Nephron (organoid): ENCODE measurements at regions not wholly inside any gene's neighbourhood (a gene's known extent, or its start where the extent isn't known, plus 50 kb on each side); places are given as distances from the start of the nearest gene placed in this dataset.
"Not testable (repeated sequence)": the region's sequence is repeated elsewhere in the genome, so short reads cannot be mapped to it uniquely, and the experiment has no call there.

Source experiments
- H3K27ac Mint-ChIP-seq, 3 experiments: 2 replicates each; pipeline ENCODE4 v1.8.0; 2020; ENCODE audit warnings: mixed read lengths in 3 of 3, mild to moderate bottlenecking in 2 of 3, moderate library complexity in 1 of 3
- H3K27me3 Mint-ChIP-seq: 2 replicates; pipeline ENCODE4 v1.8.0; 2021; ENCODE audit warnings: low read depth, mild to moderate bottlenecking, moderate library complexity, mixed read lengths
- H3K36me3 Mint-ChIP-seq: 2 replicates; pipeline ENCODE4 v1.8.0; 2020; ENCODE audit warnings: low read depth, mixed read lengths
- H3K4me1 Mint-ChIP-seq: 2 replicates; pipeline ENCODE4 v1.8.0; 2020; ENCODE audit warnings: mixed read lengths
- H3K4me3 Mint-ChIP-seq, 3 experiments: 2 replicates each; pipeline ENCODE4 v1.8.0; 2020; ENCODE audit warnings: mild to moderate bottlenecking in 3 of 3, mixed read lengths in 3 of 3, moderate library complexity in 2 of 3
- H3K9me3 Mint-ChIP-seq: 2 replicates; pipeline ENCODE4 v1.8.0; 2020; ENCODE audit warnings: mixed read lengths
- CTCF ChIP-seq, 3 experiments: fragments of 200-600 bp; sonication (generic); IDR thresholded peaks; one replicate each; pipeline ENCODE4 v1.5.0; 2021; ENCODE audit warnings: antibody characterized with exemption in 3 of 3; ENCODE audit not compliant: unreplicated experiment in 3 of 3

GRCh38 chr3:164320962-164321361 is 757.3 kb downstream of the SI start:
- Mint-ChIP-seq H3K27ac (no peak overlapping the region), H3K4me1 (no peaks in the 10 kb centered on the region), H3K27me3 (peaks cover 3% of the 10 kb centered on the region), H3K9me3 (no peaks in the 10 kb centered on the region), H3K36me3 (no peaks in the 10 kb centered on the region), H3K4me3 (no peak overlapping the region)
- TF ChIP-seq CTCF (IDR thresholded peaks at IDR 0.05; ENCODE audit: unreplicated experiment in 3 of 3), result no peak

GRCh38 chr3:164306042-164306441 is 772.3 kb downstream of the SI start:
- Mint-ChIP-seq H3K36me3 (no peaks in the 10 kb centered on the region), H3K27ac (no peak overlapping the region), H3K27me3 (peaks cover 4% of the 10 kb centered on the region), H3K9me3 (peaks cover 12% of the 10 kb centered on the region), H3K4me1 (no peaks in the 10 kb centered on the region), H3K4me3 (no peak overlapping the region)
- TF ChIP-seq CTCF (IDR thresholded peaks at IDR 0.05; ENCODE audit: unreplicated experiment in 3 of 3), result no peak

GRCh38 chr3:164303894-164304293 is 774.4 kb downstream of the SI start:
- H3K27ac Mint-ChIP-seq, result no peak overlapping the region
- H3K4me3 Mint-ChIP-seq, result no peak overlapping the region
- H3K4me1 Mint-ChIP-seq, result no peaks in the 10 kb centered on the region
- peaks cover 4% of the 10 kb centered on the region for H3K27me3 Mint-ChIP-seq
- peaks cover 6% of the 10 kb centered on the region for H3K9me3 Mint-ChIP-seq
- no peaks in the 10 kb centered on the region for H3K36me3 Mint-ChIP-seq
- TF ChIP-seq CTCF (IDR thresholded peaks at IDR 0.05; ENCODE audit: unreplicated experiment in 3 of 3), result no peak

GRCh38 chr3:164302622-164303021 is 775.7 kb downstream of the SI start:
- H3K27me3 Mint-ChIP-seq, result peaks cover 4% of the 10 kb centered on the region
- no peak overlapping the region for H3K27ac Mint-ChIP-seq
- no peak for TF ChIP-seq CTCF (IDR thresholded peaks at IDR 0.05; ENCODE audit: unreplicated experiment in 3 of 3)
- H3K4me1 Mint-ChIP-seq, result no peaks in the 10 kb centered on the region
- H3K9me3 Mint-ChIP-seq, result peaks cover 3% of the 10 kb centered on the region
- H3K36me3 Mint-ChIP-seq, result no peaks in the 10 kb centered on the region
- no peak overlapping the region for H3K4me3 Mint-ChIP-seq

GRCh38 chr3:164291486-164291885 is 786.8 kb downstream of the SI start:
- H3K4me3 Mint-ChIP-seq, H3K4me1 Mint-ChIP-seq, H3K36me3 Mint-ChIP-seq, H3K9me3 Mint-ChIP-seq, H3K27ac Mint-ChIP-seq, H3K27me3 Mint-ChIP-seq: not testable (repeated sequence)

GRCh38 chr3:164278550-164278949 is 799.7 kb downstream of the SI start:
- no peak for TF ChIP-seq CTCF (IDR thresholded peaks at IDR 0.05; ENCODE audit: unreplicated experiment in 3 of 3)
- H3K4me3 Mint-ChIP-seq, result no peak overlapping the region
- H3K27me3 Mint-ChIP-seq, result no peaks in the 10 kb centered on the region
- H3K9me3 Mint-ChIP-seq, result peaks cover 11% of the 10 kb centered on the region
- no peak overlapping the region for H3K27ac Mint-ChIP-seq
- H3K4me1 Mint-ChIP-seq, result no peaks in the 10 kb centered on the region
- no peaks in the 10 kb centered on the region for H3K36me3 Mint-ChIP-seq
